ENCODE measurements at regions not wholly inside any gene's neighbourhood (a gene's known extent, or its start where the extent isn't known, plus 50 kb on each side); places are given as distances from the start of the nearest gene placed in this dataset.
"Not testable (repeated sequence)": the region's sequence is repeated elsewhere in the genome, so short reads cannot be mapped to it uniquely, and the experiment has no call there.

DNA sequence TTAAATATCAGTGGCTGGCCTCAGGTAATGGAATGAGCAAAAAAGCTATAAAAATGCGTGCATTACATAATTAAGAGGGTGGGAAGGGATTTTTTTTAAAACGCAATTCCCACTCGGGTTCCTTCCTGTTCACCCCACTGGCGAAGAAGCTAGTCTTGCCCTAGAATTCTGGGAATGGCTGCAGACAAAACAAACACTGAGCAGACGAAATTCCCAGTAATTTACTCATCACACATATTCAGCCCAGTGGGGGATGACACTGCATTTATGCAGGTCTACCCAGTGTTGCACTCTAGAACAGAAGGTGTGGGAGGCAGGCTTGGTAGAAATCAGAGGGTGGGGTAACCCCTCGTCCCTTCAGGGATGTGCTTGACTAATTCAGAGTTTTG, 2695.0 kb upstream of the DEFB115 start:
- TF ChIP-seq ZFX (IDR thresholded peaks at IDR 0.05) (no peak), CTCF (conservative IDR thresholded peaks at IDR 0.05) (no peak)
- H3K27ac ChIP-seq: no peak overlapping the region

- not testable (repeated sequence) for H3K27ac ChIP-seq
Observed at GRCh38 chr20:28562899-28563521, 2694.5 kb upstream of the DEFB115 start.

GRCh38 chr20:28564024-28564423, 2693.4 kb upstream of the DEFB115 start:
- H3K27ac ChIP-seq: not testable (repeated sequence)

GRCh38 chr20:28564688-28565463, 2692.6 kb upstream of the DEFB115 start:
- H3K27ac ChIP-seq: not testable (repeated sequence)

DNA sequence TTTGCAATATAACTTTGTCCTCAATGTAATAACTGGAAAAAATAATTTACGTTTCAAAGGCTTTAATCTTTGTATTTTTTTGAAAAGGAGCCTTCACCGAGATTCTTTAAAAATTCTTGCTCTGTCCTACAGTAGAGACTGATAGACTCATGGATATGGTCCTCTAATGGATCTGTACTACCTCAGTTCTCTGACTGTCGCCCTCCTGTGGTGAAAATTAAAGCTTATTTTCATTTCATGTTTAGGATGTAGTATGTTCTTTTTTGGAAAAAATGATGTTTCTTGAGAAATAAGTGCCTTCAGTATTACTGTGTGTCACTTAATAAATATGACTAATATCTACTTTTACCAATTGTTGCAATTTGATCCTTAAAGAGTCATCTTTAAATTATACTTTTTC, 2681.5 kb upstream of the DEFB115 start:
- TF ChIP-seq CTCF (conservative IDR thresholded peaks at IDR 0.05): peak; percentile 51
- H3K27ac ChIP-seq: not testable (repeated sequence)

GRCh38 chr20:28591680-28592079, 2665.8 kb upstream of the DEFB115 start:
- H3K27ac ChIP-seq: not testable (repeated sequence)

DNA sequence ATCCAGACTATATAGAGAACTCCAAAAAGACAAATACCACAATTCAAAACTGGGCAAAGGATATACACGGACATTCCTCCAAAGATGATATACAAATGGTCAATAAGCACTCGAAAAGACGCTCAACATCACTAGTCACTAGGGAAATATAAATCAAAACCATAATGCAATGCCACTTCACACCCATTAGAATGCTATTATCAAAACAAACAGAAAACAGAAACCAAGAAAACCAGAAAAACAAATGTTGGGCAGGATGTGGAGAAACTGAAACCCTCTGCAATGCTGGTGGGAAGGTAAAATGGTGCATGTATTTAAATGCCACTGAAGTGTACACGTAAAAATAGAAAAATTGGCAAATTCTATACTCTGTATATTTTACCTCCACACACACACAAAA, 2664.1 kb upstream of the DEFB115 start:
- H3K27ac ChIP-seq: not testable (repeated sequence)

- not testable (repeated sequence) for H3K27ac ChIP-seq
Observed at GRCh38 chr20:28594476-28594875, 2663.0 kb upstream of the DEFB115 start.

- peak overlapping the region; percentile 69 for H3K27ac ChIP-seq
Observed at GRCh38 chr20:28602006-28602402, 2655.5 kb upstream of the DEFB115 start.

DNA sequence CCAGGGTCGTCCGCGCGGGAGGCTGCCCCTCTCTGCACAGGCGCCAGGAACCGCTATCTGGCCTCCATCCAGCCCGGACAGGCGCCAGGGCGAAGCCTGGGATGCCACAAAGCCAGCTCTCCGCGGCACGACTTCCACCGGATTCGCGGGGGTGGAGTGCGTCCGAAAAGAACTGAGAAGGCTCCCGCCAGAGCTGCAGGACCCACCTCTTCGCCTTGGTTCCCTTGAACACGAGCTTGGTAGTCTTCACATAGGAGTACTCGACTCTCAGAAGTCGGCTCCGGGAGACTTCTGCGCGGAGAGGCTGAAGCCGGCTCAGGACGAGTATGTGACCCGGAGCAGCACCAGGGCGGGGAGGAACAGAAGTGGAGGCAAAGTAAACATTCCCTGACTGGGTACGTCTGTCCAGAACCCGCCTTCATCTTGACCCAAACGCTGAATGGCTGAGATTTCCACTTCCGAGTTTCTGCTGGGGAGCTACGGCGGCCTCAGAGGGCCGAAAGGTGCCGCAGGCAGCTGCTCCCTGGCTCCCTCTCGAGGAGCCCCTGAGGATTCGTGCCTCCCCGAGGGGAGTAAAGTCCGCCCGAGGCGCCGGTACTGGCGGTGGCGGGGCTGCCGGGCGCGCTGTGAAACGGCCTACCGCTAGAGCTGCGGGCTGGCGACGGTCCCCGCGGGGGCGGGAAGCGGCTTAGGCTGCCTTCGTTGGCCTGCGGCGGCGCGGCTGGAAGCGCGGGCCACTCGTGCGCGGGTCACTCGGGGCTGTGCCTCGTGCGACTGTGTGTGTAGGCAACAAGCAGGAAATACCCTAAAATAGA, 2654.9 kb upstream of the DEFB115 start:
- H3K27ac ChIP-seq: peak overlapping the region; percentile 69
- TF ChIP-seq CTCF (conservative IDR thresholded peaks at IDR 0.05) (peak; percentile 82), ZFX (IDR thresholded peaks at IDR 0.05) (peak; percentile 55)

GRCh38 chr20:28603218-28603577, 2654.3 kb upstream of the DEFB115 start:
- H3K27ac ChIP-seq: peak overlapping the region; percentile 69

DNA sequence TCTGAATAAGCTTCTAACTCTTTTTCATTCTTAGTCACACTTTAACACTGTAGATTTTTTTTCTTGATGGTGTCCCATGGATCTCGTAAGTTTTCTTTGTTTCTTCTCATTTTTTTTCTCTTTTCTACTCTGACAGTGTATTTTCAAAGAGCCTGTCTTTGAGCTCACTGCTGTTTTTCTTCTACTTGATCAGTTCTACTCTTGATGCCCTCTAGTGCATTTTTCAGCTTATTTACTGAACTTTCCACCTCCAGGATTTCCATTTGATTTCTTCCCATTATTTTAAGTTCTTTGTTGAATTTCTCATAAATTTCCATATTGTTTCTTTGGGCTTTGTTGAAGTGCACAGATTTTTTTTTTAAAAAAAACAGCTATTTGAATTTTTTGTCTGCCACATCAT, 2641.1 kb upstream of the DEFB115 start:
- H3K27ac ChIP-seq: no peak overlapping the region
- TF ChIP-seq ZFX (IDR thresholded peaks at IDR 0.05) (no peak), CTCF (conservative IDR thresholded peaks at IDR 0.05) (no peak)

More at GRCh38 chr20:28603218-28603577, 2654.3 kb upstream of the DEFB115 start:
- peak; percentile 43; the same call in 1 of the 2 replicates for TF ChIP-seq ZFX (IDR thresholded peaks at IDR 0.05)

DNA sequence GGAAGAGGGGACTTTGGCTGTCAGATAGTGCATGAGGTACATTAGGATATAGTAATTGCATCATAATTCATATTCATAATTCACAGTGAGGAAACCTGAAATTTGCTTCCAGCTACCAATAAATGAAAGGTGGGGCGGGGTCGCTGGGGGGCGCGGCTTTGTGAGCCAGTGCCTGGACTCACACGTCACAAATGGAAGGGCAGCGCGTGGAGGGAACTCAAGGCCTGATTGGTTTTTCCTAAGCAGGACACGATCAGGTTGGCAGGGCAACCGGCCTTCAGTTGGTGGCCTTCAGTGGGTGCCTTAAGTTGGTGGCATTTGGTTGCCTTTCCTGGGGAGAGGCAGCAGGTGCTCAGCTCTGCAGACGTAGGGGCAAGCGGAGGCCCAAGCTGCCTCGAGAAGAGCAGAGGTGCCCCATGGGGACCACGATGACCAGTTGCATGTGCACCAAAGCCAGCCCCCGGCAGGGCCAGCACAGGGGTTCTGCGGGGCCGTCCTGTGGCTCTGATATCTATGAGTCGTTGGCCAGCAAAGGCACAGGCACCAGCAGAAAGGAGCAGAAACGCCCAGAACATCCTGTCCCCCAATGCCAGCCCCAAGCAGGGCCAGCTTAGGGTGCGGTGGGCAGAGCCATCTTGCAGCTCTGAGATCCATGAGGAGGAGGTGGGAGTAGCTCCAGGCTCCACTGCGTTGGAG, 2637.4 kb upstream of the DEFB115 start:
- not testable (repeated sequence) for H3K27ac ChIP-seq

Data from C4-2B (cell line).